Heart right ventricle (tissue), 16 donors: ENCODE measurements at regions not wholly inside any gene's neighbourhood (a gene's known extent, or its start where the extent isn't known, plus 50 kb on each side); places are given as distances from the start of the nearest gene placed in this dataset.

Experiments used
- ATAC-seq, 8 donors: fragments of 200-7000 bp; cut with Tn5 transposase; one replicate each; pipeline ENCODE4 v1.9.1; 2020; ENCODE audit warnings: mild to moderate bottlenecking in 8 of 8, moderate library complexity in 8 of 8, moderate number of reproducible peaks in 1 of 8
- DNase-seq, 2 donors: peaks; one replicate each; pipeline ENCODE4 v3.0.0-alpha.2; 2020
- H3K27ac ChIP-seq, 10 donors: fragments of 200-600 bp; sonication (generic) in 2 of 10; one replicate each; pipeline versions ENCODE4 v1.5.0 to v1.8.0; 2020 to 2022; ENCODE audit warnings: mild to moderate bottlenecking in 3 of 10
- H3K27me3 ChIP-seq, 7 donors: fragments of 200-600 bp; one replicate each; pipeline ENCODE4 v1.8.0; 2021 to 2022; ENCODE audit warnings: mild to moderate bottlenecking in 2 of 7
- H3K36me3 ChIP-seq, 9 donors: fragments of 200-600 bp; sonication (generic) in 1 of 9; one replicate each; pipeline versions ENCODE4 v1.5.0 to v1.8.0; 2020 to 2022; ENCODE audit warnings: mild to moderate bottlenecking in 2 of 9
- H3K4me1 ChIP-seq, 9 donors: fragments of 200-600 bp; sonication (generic) in 1 of 9; one replicate each; pipeline versions ENCODE4 v1.5.0 to v1.8.0; 2020 to 2022; ENCODE audit warnings: mild to moderate bottlenecking in 4 of 9
- H3K4me3 ChIP-seq, 10 donors: fragments of 200-600 bp; sonication (generic) in 2 of 10; one replicate each; pipeline versions ENCODE4 v1.5.0 to v1.8.0; 2020 to 2022; ENCODE audit warnings: mild to moderate bottlenecking in 7 of 10, moderate library complexity in 2 of 10
- H3K9me3 ChIP-seq, 11 donors: fragments of 200-600 bp in 10 of 11; sonication (generic) in 2 of 11; one replicate each; pipeline versions ENCODE4 v1.5.0 to v1.8.0; 2013 to 2022; ENCODE audit warnings: mild to moderate bottlenecking in 2 of 11, control low read depth in 1 of 11, moderate library complexity in 1 of 11
- WGBS, 2 donors: extraction: QIAGEN DNeasy Blood & Tissue Kit; methylation state at CpG; one replicate each; pipeline ENCODE4 v1.1.7; 2013; ENCODE audit warnings: inconsistent platforms in 1 of 2; 5-methylcytosine and 5-hydroxymethylcytosine counted together
- intact Hi-C, 10 donors: fragments of 100-400 bp; cut with DNase I; formaldehyde crosslinking; loops; one replicate each; pipeline versions ENCODE4 v1.11.1 to v1.14.2; 2022
- TF ChIP-seq, protein P1 (sequence below), 9 donors: fragments of 200-600 bp; sonication (generic) in 2 of 9; IDR thresholded peaks; one replicate each; pipeline versions ENCODE4 v1.5.0 to v1.8.0; 2021 to 2022; ENCODE audit warnings: antibody characterized with exemption in 9 of 9, mild to moderate bottlenecking in 5 of 9, moderate library complexity in 1 of 9
- donor health status: Arrhythmogenic right ventricular cardiomyopathy.
- donor health status: ischemic (EF 13 %, LVEDD 7.1; RV severe dilation, severe dysfunction).
- donor health status: healthy with polysubstance abuse.
- donor health status: DM: no; HTN: yes; CAD: no.
- donor health status: DM: no; HTN: no; CAD: no.
- donor health status: ischemic (EF 25% LVEDD 6.9; RV normal size, moderate dysfunction).
- donor health status: ischemic (EF 25% LVEDD 5.7; RV mildly dilated, moderate dysfunction).
- donor health status: healthy.
- donor health status: DM: yes; HTN: yes; CAD: no.
- donor health status: Ischemic cardiomyopathy.
- donor health status: ischemic (EF 35%, LVEDD 5.7; RV mildly dilated, moderate dysfunction).
- donor health status: nonischemic (EF 11% LVEDD 7.7; RV severe dilation, severe dysfunction).
- donor health status: DM: yes; HTN: yes; CAD: no.
- donor health status: PGD.
- donor health status: ischemic (EF 29% LVEDD 5.4; RV normal size, mild dysfunction).
- donor health status: nonischemic (EF 23%, LVEDD 6.1; RV moderate dilation, normal function).

GRCh38 chr6:134701301-134701700 is 248.6 kb downstream of the ALDH8A1 start:
- no peak overlapping the region for H3K27ac ChIP-seq
- H3K36me3 ChIP-seq, result no peaks in the 10 kb centered on the region
- ATAC-seq, result no peak
- no peaks in the 10 kb centered on the region for H3K4me1 ChIP-seq
- no peak for DNase-seq
- TF ChIP-seq, protein P1, sequence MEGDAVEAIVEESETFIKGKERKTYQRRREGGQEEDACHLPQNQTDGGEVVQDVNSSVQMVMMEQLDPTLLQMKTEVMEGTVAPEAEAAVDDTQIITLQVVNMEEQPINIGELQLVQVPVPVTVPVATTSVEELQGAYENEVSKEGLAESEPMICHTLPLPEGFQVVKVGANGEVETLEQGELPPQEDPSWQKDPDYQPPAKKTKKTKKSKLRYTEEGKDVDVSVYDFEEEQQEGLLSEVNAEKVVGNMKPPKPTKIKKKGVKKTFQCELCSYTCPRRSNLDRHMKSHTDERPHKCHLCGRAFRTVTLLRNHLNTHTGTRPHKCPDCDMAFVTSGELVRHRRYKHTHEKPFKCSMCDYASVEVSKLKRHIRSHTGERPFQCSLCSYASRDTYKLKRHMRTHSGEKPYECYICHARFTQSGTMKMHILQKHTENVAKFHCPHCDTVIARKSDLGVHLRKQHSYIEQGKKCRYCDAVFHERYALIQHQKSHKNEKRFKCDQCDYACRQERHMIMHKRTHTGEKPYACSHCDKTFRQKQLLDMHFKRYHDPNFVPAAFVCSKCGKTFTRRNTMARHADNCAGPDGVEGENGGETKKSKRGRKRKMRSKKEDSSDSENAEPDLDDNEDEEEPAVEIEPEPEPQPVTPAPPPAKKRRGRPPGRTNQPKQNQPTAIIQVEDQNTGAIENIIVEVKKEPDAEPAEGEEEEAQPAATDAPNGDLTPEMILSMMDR (IDR thresholded peaks at IDR 0.05), result no peak
- H3K9me3 ChIP-seq, result no peaks in the 10 kb centered on the region
- WGBS, 2 donors, result 95 to 100% methylated on average over 1 of the region's 1 CpG
- no peaks in the 10 kb centered on the region for H3K27me3 ChIP-seq
- intact Hi-C loops, result loop anchor here in 1 of 10 donors (10.0 kb wide), 1 partner anchor 526 kb away; no protein-coding TSS in a partner anchor
- H3K4me3 ChIP-seq, result no peak overlapping the region

- Histone ChIP-seq H3K27ac (no peak overlapping the region), H3K4me3 (no peak overlapping the region), H3K4me1 (peaks cover 0 to 7% (median 0%) of the 10 kb centered on the region in 9 donors), H3K27me3 (no peaks in the 10 kb centered on the region), H3K9me3 (no peaks in the 10 kb centered on the region), H3K36me3 (no peaks in the 10 kb centered on the region)
- WGBS, 2 donors, result 87 to 89% methylated on average over 1 of the region's 1 CpG
- DNase-seq (no peak), ATAC-seq (no peak)
- TF ChIP-seq, protein P1 (IDR thresholded peaks at IDR 0.05), result no peak
- intact Hi-C loops, result no loop called here
These were observed 251.7 kb downstream of the ALDH8A1 start for GRCh38 chr6:134698228-134698627.

DNA sequence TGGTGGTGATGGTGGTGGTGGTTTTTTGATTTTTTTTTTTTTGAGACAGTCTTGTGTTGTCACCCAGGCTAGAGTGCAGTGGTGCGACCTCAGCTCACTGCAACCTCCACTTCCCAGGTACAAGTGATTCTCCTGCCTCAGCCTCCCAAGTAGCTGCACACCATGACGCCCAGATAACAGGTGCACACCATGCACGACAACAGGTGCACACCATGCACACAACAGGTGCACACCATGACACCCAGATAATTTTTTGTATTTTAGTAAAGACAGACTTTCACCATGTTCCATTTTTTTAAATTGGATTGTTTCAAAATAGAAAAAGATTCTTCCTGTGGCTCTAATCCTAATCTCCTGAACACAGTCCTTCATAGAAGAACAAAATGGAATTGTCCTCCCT is 257.9 kb downstream of the ALDH8A1 start:
- no peaks in the 10 kb centered on the region for H3K36me3 ChIP-seq
- no peaks in the 10 kb centered on the region for H3K9me3 ChIP-seq
- DNase-seq (no peak), ATAC-seq (no peak)
- 94 to 100% methylated on average over 3 of the region's 3 CpGs for WGBS, 2 donors
- H3K27me3 ChIP-seq, result no peaks in the 10 kb centered on the region
- TF ChIP-seq, protein P1 (IDR thresholded peaks at IDR 0.05), result no peak
- intact Hi-C loops, result loop anchor here in 1 of 10 donors (5.0 kb wide), 1 partner anchor 105 kb away; no protein-coding TSS in a partner anchor
- H3K4me3 ChIP-seq, result no peak overlapping the region
- H3K27ac ChIP-seq, result no peak overlapping the region
- H3K4me1 ChIP-seq, result peaks cover 0 to 18% (median 0%) of the 10 kb centered on the region in 9 donors

DNA sequence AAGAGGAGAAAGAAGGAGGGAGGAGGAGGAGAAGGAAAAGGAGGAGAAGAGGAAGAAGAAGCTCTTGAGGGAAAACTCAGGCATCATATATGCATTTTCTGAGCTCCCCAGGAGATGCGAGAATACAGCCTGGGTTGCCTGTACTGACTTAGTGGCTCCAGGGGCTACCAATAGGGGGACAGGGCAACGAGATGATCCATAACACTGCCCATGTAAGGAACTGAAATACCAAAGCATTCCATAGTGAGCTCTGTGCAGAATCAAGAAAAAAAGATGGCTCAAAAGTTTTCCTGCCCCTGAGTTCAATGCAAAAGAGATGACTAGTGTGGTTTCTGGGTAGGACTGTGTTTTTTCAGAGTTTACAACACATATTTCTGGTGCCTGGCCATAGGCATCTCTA is 258.7 kb downstream of the ALDH8A1 start:
- H3K4me3 ChIP-seq, result no peak overlapping the region
- intact Hi-C loops, result loop anchor here in 1 of 10 donors (5.0 kb wide), 1 partner anchor 106 kb away; no protein-coding TSS in a partner anchor
- no peaks in the 10 kb centered on the region for H3K9me3 ChIP-seq
- DNase-seq, result no peak
- H3K36me3 ChIP-seq, result no peaks in the 10 kb centered on the region
- no peak overlapping the region for H3K27ac ChIP-seq
- TF ChIP-seq, protein P1 (IDR thresholded peaks at IDR 0.05), result no peak
- H3K4me1 ChIP-seq, result peaks cover 0 to 21% (median 3%) of the 10 kb centered on the region in 9 donors
- no peaks in the 10 kb centered on the region for H3K27me3 ChIP-seq
- 86 to 87% methylated on average over 2 of the region's 2 CpGs for WGBS, 2 donors
- ATAC-seq, result no peak
